ENCODE measurements at regions not wholly inside any gene's neighbourhood (a gene's known extent, or its start where the extent isn't known, plus 50 kb on each side); places are given as distances from the start of the nearest gene placed in this dataset.

DNA sequence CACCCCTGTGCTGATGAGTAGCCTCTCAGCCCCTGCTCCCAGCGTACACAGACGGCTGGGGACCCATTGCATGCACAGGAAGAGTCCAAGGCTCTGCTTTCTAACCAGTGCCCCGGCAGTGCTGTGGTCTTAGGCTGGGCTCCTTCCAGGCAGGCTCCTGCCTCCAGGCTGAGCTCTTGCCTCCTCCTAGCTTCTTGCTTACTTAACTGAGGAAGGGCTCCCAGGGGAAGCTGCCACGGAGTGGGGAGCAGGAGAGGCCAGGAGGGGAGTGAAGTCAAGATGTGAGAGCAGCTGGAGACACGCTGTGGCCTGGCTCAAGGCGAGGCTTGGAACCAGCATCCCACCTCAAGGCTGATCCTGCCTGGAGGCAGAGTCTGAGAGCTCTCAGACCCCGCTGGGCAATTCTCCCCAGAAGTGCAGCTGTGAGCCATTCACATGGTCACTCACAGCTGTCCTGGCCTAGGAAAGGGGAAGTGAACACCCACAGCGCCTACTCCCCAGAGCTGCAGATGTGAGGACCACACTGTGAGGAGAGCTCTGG is 141.0 kb downstream of the TBXT start:
- intact Hi-C loops (cut with DNase I; ENCODE audit: low total_unique reads), result no loop called here
- 65 to 66% methylated on average over 8 of the region's 8 CpGs for WGBS, 2 donors
- H3K4me3 ChIP-seq (ENCODE audit: low read depth, poor library complexity, severe bottlenecking), result no peak overlapping the region
- TF ChIP-seq CTCF (IDR thresholded peaks at IDR 0.05) (no peak), POLR2A (IDR thresholded peaks at IDR 0.05) (no peak)
- DNase-seq (ENCODE audit: low spot score in 2 of 2), result no peak

DNA sequence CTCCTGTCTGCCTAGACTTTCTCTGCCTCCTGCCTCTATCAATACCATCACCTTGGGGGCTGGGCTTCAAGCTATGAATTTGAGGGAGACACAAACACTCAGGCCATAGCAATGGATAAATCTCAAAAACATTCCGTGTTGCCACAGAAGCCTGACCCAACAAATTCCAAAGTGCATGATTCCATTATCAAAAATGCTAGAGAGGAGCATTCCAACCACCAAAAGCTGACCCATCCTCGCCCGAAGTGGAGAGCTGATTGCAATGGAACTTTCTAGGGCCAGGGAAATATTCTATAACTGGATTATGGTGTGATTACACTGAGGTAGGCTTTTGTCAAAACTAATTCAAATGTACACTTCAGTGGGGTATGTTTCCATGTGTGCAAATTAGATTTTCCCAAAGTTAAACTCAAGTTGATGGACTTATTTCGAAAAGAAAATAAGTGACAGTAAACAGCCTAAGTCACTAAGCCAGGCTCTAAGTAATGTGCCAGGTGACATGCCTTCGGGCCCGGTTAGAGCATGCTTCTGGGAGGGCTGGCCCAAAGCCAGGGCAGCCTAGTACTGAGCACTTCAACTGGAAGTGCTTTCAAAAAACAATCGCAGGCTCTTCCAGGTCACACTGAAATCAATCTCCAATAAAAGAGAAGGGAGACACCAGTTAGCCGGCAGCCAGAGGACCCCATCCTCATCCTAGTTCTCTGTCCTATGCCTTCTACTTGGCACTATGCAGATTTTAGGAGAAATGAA is 142.3 kb downstream of the TBXT start:
- no peak for TF ChIP-seq CTCF (IDR thresholded peaks at IDR 0.05)
- 76% methylated on average over 8 of the region's 8 CpGs for WGBS, 2 donors
- intact Hi-C loops (cut with DNase I; ENCODE audit: low total_unique reads), result no loop called here
- no peak overlapping the region for H3K4me3 ChIP-seq (ENCODE audit: low read depth, poor library complexity, severe bottlenecking)
- DNase-seq (ENCODE audit: low spot score in 2 of 2), result no peak

- WGBS, 2 donors, result 85 to 88% methylated on average over 8 of the region's 8 CpGs
- intact Hi-C loops (cut with DNase I; ENCODE audit: low total_unique reads), result no loop called here
- TF ChIP-seq CTCF (IDR thresholded peaks at IDR 0.05) (no peak), POLR2A (IDR thresholded peaks at IDR 0.05) (no peak)
- DNase-seq (ENCODE audit: low spot score in 2 of 2), result no peak
- no peak overlapping the region for H3K4me3 ChIP-seq (ENCODE audit: low read depth, poor library complexity, severe bottlenecking)
Observed at GRCh38 chr6:166024252-166024651, 143.4 kb downstream of the TBXT start.

GRCh38 chr6:166023273-166023989 is 144.2 kb downstream of the TBXT start:
- intact Hi-C loops (cut with DNase I; ENCODE audit: low total_unique reads), result no loop called here
- no peak overlapping the region for H3K4me3 ChIP-seq (ENCODE audit: low read depth, poor library complexity, severe bottlenecking)
- no peak for DNase-seq (ENCODE audit: low spot score in 2 of 2)
- TF ChIP-seq POLR2A (IDR thresholded peaks at IDR 0.05), result no peak
- no peak for TF ChIP-seq CTCF (IDR thresholded peaks at IDR 0.05)
- 87 to 88% methylated on average over 5 of the region's 5 CpGs for WGBS, 2 donors

GRCh38 chr6:166021429-166021828 is 146.2 kb downstream of the TBXT start:
- no peak for TF ChIP-seq POLR2A (IDR thresholded peaks at IDR 0.05)
- TF ChIP-seq CTCF (IDR thresholded peaks at IDR 0.05), result no peak
- no peak overlapping the region for H3K4me3 ChIP-seq (ENCODE audit: low read depth, poor library complexity, severe bottlenecking)
- intact Hi-C loops (cut with DNase I; ENCODE audit: low total_unique reads), result no loop called here
- 89 to 90% methylated on average over 3 of the region's 3 CpGs for WGBS, 2 donors
- DNase-seq (ENCODE audit: low spot score in 2 of 2), result no peak

Data from lower leg skin (tissue), 4 donors.